GM18519 (cell line): ENCODE measurements at regions not wholly inside any gene's neighbourhood (a gene's known extent, or its start where the extent isn't known, plus 50 kb on each side); places are given as distances from the start of the nearest gene placed in this dataset.

Experiments
- ATAC-seq: cut with Tn5 transposase; IDR thresholded peaks from one replicate; pipeline ENCODE4 v1.9.1; 2021; ENCODE audit warnings: mild to moderate bottlenecking, moderate library complexity; ENCODE audit not compliant: unreplicated experiment, low FRiP score

DNA sequence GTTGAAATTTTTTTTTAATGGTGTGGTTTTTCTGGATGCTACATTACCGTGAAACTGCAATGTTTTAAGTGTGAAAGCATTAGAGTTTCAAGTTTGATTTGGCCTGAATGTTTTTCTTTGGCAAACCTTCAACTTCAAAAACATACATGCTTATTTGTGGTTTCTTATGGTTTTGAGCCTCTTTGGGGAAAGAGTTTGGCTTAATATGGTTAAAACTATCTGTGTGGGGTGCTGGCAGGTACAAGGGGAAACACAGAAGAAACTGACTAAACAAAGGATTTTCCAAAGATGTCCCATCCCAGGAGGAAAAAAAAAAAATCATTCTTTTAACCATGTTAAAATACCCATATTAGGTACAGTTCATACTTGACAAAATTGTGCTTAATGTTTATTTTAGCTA lies 121.1 kb downstream of the HGF start:
- ATAC-seq = no peak

GRCh38 chr7:81645435-81645834 lies 124.4 kb downstream of the HGF start:
- ATAC-seq = no peak

DNA sequence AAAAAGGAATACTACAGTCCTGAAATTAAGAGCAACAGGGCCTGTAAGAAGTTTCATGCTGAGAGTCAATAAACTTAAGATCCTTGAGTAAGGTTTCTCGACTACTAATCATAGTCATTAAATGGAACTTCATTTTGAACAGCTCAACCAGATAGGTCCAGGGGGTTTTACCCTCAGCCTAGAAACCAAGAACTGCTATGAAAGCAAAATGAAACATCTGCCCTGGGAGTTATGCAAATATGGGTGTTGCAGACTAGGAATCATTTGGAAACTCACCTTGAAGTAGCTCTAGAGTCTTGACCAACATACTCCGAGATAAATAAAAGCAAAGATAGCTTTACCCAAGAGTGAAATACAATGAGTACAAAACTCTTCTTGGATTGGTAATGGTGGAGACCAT lies 128.0 kb downstream of the HGF start:
- ATAC-seq = no peak

DNA sequence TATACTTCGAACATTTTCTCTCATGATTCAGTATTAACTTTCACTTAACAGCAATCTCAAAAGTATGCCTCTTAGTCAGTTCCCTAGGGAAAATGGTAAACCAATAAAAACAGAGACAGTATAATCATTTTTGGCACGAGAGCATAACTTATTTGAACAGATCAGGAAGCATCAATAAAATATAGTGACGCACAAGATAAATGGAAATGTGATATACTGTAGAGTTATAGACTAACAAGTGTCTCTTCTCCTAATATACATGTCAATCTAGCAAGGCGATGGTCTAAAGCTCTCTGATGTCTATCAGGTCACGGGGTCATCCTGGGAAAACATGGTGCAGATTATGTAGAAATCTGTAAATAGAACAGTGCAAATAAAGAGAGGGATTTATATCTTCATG lies 131.6 kb downstream of the HGF start:
- ATAC-seq = no peak

DNA sequence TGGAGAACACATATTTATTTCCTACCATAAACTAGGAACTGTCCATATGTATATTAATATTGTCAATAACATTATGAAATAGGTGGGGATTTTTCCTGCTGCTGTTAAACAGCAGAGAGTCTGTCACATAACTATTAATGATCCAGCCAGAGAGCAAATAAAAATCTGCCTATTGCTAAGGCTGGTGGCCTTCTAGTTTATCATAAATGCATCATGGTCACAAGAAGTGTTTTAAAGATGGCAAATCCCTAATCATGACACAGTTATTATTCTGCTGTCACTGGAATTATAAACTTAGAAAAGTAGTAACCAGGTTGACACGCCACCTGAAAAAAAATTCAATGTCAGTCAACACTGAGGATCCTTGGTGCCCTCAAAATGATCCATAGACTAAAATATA lies 132.3 kb downstream of the HGF start:
- ATAC-seq = no peak

- ATAC-seq = no peak
Observed at GRCh38 chr7:81632418-81632817, 137.4 kb downstream of the HGF start.

DNA sequence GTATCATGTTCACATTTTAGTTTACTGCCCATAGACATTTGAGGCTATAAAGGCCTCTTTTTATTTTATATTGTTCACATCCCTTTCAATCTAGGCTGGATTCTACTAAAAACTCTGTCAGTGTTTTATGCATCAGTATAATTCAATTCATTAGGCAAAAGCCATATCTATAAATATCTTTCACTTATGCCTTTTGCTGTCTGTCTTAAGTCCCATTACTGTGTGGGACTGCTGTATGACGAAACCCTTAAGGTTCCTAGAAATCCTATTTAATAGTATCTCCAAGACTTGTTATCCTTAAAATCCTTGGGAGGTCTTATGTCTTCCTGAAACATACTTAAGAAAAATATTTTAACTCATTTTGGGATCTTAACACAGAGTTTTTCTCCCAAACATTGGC lies 139.2 kb downstream of the HGF start:
- no peak for ATAC-seq

- ATAC-seq = no peak
Observed at GRCh38 chr7:81629702-81630101, 140.1 kb downstream of the HGF start.

GRCh38 chr7:81628951-81629350 lies 140.9 kb downstream of the HGF start:
- ATAC-seq = no peak

DNA sequence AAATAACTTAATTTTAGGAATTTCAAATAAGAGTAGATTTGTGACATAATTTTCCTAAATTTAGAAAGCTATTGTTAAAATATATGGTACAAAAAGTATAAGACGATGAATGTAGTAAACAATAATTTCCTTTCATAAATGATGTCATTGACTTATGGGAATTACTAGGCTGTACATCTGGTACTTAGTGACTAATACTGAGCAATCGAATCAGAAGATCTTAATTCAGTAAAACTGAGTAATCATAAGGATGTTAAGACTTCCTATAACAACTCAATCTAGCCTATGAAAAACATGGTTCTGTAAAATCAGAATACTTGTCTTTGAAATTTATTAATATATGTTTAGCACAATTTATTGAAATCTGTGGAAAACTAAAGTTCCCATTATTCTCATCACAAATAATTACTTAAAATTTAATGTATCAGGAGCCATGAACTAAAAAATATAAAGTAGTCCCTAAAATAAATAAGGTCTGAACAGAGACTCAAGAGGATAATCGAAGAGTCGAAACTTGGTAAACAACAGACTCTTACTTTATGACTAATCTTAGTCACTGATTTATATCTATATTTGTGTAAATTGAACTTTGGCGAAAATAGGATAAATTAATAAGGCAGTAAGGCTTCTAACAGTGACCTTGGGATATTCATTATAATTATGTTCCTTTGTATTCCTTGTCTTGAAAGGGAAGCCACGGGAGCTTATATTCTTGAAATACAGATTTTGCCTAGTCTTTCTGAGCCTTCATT lies 142.1 kb downstream of the HGF start:
- no peak for ATAC-seq

DNA sequence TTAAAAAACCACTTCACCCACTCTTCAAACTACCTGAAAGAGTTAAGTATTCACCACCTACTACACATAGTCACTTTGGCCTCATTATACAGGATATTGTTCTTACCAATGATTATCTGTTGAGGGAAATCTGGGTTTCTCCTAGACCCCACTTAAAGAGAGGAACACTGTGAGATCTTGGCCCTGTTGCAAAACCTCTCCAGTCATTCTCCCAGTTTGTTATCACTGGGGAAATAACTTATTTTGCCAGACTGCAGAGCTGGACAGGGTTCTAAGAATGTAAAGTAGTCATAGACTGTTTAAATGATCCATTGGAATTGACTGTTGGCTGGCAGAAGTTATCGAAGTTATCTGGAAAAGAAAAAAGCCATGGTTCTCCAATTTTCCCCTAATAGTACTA lies 143.8 kb downstream of the HGF start:
- ATAC-seq = no peak

DNA sequence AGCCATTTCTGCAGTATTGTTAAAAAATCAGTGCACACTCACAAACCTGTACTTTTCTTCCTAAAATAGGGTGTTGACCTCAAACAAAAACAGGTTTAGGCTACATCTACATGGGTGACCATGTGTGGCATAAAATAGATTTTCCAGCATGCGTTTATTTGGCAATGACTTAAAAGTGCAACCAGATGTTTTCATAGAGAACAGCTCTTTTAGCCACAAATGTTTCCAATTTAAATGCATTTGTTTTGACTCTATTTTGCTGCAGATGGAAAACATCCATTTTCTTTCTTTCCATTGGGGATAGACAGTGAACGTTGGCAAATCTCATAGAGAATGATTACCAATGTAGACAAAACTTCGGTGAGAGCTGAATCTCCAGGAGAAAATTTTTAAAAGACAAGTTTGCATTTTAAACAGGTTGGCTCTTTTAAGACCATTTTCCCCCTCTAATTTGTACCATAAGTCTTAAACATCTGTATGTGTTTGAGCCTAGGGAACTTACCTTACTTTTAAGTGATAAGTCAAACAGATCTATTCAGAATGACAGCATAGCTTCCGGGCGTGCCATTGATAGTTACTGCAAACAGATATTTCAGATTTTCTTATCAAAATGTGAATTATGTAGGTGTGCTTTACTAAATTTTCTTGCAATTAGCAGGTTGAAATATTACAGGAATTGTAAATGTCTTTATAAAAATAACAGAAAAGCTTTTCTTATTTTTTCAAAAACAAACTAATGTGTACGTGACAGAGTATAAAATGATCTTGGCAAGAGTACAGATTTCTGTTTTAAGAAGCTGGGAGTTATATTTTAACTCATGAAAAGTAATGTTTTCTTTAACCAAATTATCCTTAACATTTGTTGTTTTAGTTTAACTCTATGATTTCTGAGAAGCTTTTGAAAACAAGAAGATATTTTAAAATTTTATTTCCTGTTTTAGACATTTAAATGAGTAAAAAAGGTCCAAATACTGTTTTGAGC lies 144.9 kb downstream of the HGF start:
- ATAC-seq = no peak

- no peak for ATAC-seq
Observed at GRCh38 chr7:81624021-81624592, 145.7 kb downstream of the HGF start.

DNA sequence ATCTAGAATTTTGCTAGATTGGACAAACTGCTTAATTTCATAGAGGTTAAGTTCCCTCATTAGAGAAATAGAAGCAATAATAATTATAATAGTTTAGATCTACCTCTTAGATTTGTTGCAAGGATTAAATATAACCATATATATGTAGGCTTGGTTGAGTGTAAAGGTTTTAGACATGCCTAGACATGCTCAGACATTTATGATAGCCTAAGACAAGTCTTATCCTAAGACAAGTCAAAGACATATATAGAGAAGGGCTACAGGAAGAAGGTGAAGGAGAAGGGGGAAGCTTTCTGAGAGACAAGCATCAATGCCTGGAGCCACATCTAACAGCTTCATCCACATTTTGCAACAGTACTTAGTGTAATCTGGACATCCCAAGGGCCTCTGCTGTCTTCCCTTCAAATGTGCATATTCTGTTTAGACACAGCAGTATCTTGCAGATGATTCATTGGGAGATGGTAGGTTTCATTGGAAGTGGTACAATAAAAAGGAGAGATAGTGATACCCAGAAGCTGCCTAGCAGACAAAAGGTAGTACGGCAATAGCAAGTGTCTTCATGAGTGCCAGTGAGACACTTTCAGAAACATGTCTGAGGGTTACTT lies 146.5 kb downstream of the HGF start:
- no peak for ATAC-seq

GRCh38 chr7:81621893-81622292 lies 148.0 kb downstream of the HGF start:
- ATAC-seq = no peak

DNA sequence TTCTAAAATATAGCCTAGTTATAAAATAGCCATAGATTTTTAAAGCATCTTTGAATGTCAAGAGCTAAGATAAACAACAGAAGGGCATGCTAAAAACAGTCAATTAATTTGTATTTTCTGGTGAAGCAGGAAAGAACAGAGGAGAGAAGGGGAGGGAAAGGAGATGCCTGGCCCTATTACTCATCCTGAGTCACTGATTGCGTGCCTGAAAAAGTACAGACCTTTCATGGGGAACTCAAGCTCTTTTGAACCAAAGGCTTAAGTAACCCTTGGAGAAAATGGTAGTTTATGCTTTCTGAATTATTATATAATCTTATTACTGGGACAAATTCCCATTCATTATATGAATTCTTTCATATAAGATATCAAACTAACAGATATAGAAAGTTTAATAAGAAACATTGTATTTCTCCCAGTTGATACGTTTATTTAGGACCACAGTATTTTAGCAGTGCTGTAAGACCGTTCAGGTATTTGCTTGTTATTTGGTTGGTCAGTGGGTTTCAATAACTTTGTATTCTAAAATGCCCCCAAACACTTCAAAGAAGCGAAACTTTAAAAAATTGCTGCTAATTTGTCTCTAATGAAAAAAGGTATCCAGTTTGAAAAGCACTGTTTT lies 151.3 kb downstream of the HGF start:
- no peak for ATAC-seq

DNA sequence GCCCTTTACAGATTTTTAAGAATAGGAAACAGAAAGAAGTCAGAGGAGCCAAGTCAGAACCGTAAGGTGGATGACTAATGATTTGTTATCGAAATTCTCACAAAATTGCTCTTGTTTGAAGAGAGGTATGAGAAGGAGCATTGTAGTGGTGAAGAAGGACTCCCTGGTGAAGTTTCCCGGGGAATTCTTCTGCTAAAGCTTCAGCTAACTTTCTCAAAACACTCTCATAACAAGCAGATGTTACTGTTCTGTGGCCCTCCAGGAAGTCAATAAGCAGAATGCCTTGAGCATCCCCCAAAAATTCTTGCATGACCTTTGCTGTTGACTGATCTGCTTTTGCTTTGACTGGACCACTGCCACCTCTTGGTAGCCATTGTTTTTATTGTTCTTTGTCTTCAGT lies 152.9 kb downstream of the HGF start:
- ATAC-seq = no peak

DNA sequence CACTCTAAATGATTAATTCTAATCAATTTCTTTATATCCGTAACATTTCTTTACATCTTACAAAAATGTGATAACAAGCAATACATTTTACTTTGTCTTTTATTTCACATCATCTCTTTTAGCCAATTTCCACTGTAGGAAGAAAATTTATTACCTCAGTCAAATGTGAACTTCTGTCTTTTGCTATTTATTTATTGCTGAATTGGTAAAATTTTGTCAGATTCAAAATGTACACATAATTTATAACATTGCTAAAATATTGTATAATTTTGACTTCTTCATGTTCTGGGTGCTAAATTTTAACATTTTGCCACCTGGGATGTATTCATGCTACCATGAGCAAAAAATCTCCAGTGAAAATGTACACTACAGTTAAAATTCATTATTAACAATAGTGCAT lies 158.0 kb downstream of the HGF start:
- no peak for ATAC-seq

GRCh38 chr7:81611040-81611439 lies 158.8 kb downstream of the HGF start:
- no peak for ATAC-seq

- no peak for ATAC-seq
Observed at GRCh38 chr7:81608748-81609382, 161.0 kb downstream of the HGF start.
